NCI-H774 (cell line): ENCODE measurements at regions not wholly inside any gene's neighbourhood (a gene's known extent, or its start where the extent isn't known, plus 50 kb on each side); places are given as distances from the start of the nearest gene placed in this dataset.
A peak's percentile ranks its signal among the peaks of the same experiment; 100 is the strongest.

Source experiments
- DNase-seq: peaks from one replicate; lab custom pipeline; 2025; lab: John Stamatoyannopoulos, UW

- peak; percentile 0 for DNase-seq
These were observed 57.3 kb upstream of the TCEAL2 start for GRCh38 chrX:102067966-102068723.

GRCh38 chrX:102063445-102064074, 61.9 kb upstream of the TCEAL2 start:
- no peak for DNase-seq

- no peak for DNase-seq
These were observed 81.0 kb upstream of the TCEAL2 start for GRCh38 chrX:102044496-102044895.

GRCh38 chrX:102043380-102043779, 82.1 kb upstream of the TCEAL2 start:
- DNase-seq: no peak

GRCh38 chrX:102042372-102043325, 82.8 kb upstream of the TCEAL2 start:
- no peak for DNase-seq

GRCh38 chrX:102029026-102029425, 96.5 kb upstream of the TCEAL2 start:
- DNase-seq: no peak

GRCh38 chrX:102018208-102018607, 86.4 kb upstream of the ZMAT1 start:
- no peak for DNase-seq

- no peak for DNase-seq
These were observed 77.1 kb upstream of the ZMAT1 start for GRCh38 chrX:102008901-102009300.

- DNase-seq: no peak
These were observed 68.1 kb upstream of the ZMAT1 start for GRCh38 chrX:101999644-102000539.

GRCh38 chrX:101993335-101993734, 61.5 kb upstream of the ZMAT1 start:
- no peak for DNase-seq

- no peak for DNase-seq
These were observed 54.8 kb upstream of the ZMAT1 start for GRCh38 chrX:101986586-101986985.
